GM23338 (cell line): ENCODE measurements at regions not wholly inside any gene's neighbourhood (a gene's known extent, or its start where the extent isn't known, plus 50 kb on each side); places are given as distances from the start of the nearest gene placed in this dataset.

Experiments
- ATAC-seq: fragments of 200-7000 bp; cut with Tn5 transposase; 3 replicates; pipeline ENCODE4 v1.9.1; 2020
- DNase-seq: peaks from one replicate; pipeline ENCODE4 v3.0.0-alpha.2; 2015; ENCODE audit warnings: low spot score
- H2AFZ ChIP-seq: fragments of 200-600 bp; sonication (generic); 2 replicates; pipeline ENCODE4 v1.8.0; 2016; ENCODE audit warnings: antibody characterized with exemption, mild to moderate bottlenecking, moderate library complexity
- H3F3A ChIP-seq: fragments of 200-600 bp; sonication (generic); replicated peaks from 2 replicates; pipeline ENCODE4 v1.8.0; 2017; ENCODE audit warnings: antibody characterized with exemption, mixed run types, low read depth
- H3K27ac ChIP-seq: fragments of 200-600 bp; sonication (generic); 2 replicates; pipeline ENCODE4 v1.6.1; 2016; ENCODE audit warnings: low read depth
- H3K27me3 ChIP-seq: fragments of 200-600 bp; sonication (generic); 2 replicates; pipeline ENCODE4 v1.8.0; 2016; ENCODE audit warnings: mild to moderate bottlenecking, mixed run types, moderate library complexity; ENCODE audit not compliant: insufficient read depth
- H3K36me3 ChIP-seq: fragments of 200-600 bp; sonication (generic); 2 replicates; pipeline ENCODE4 v1.8.0; 2016; ENCODE audit warnings: mild to moderate bottlenecking; ENCODE audit not compliant: insufficient read depth
- H3K4me1 ChIP-seq: fragments of 200-600 bp; sonication (generic); 2 replicates; pipeline ENCODE4 v1.8.0; 2016; ENCODE audit warnings: mild to moderate bottlenecking, moderate library complexity; ENCODE audit not compliant: insufficient read depth
- H3K4me2 ChIP-seq: fragments of 200-600 bp; sonication (generic); 2 replicates; pipeline ENCODE4 v1.7.1; 2017; ENCODE audit warnings: mixed run types
- H3K4me3 ChIP-seq: fragments of 200-600 bp; sonication (generic); 2 replicates; pipeline ENCODE4 v1.6.1; 2016; ENCODE audit warnings: mixed run types
- H3K79me2 ChIP-seq: fragments of 200-600 bp; sonication (generic); replicated peaks from 2 replicates; pipeline ENCODE4 v1.8.0; 2017; ENCODE audit warnings: mild to moderate bottlenecking; ENCODE audit not compliant: insufficient read depth
- H3K9me2 ChIP-seq: fragments of 200-600 bp; sonication (generic); 2 replicates; pipeline ENCODE4 v1.8.0; 2017; ENCODE audit not compliant: insufficient read depth
- H4K20me1 ChIP-seq: fragments of 200-600 bp; sonication (generic); replicated peaks from 2 replicates; pipeline ENCODE4 v1.8.0; 2017; ENCODE audit warnings: mild to moderate bottlenecking; ENCODE audit not compliant: insufficient read depth
- H3K27ac Mint-ChIP-seq: 2 replicates; pipeline ENCODE4 v1.8.0; 2020; ENCODE audit warnings: inconsistent platforms, mild to moderate bottlenecking, moderate library complexity, mixed read lengths
- H3K27me3 Mint-ChIP-seq: 3 replicates; pipeline ENCODE4 v1.8.0; 2022; ENCODE audit warnings: low read depth, mild to moderate bottlenecking, moderate library complexity, mixed read lengths, inconsistent platforms; ENCODE audit not compliant: insufficient read depth, poor library complexity
- H3K36me3 Mint-ChIP-seq: 3 replicates; pipeline ENCODE4 v1.8.0; 2021; ENCODE audit warnings: low read depth, mild to moderate bottlenecking, inconsistent platforms, moderate library complexity, mixed read lengths
- H3K4me1 Mint-ChIP-seq: 3 replicates; pipeline ENCODE4 v1.8.0; 2020; ENCODE audit warnings: mild to moderate bottlenecking, inconsistent platforms, mixed read lengths
- H3K4me3 Mint-ChIP-seq: 3 replicates; pipeline ENCODE4 v1.8.0; 2021; ENCODE audit warnings: moderate library complexity, mild to moderate bottlenecking, inconsistent platforms, mixed read lengths
- H3K9me3 Mint-ChIP-seq: 3 replicates; pipeline ENCODE4 v1.8.0; 2020; ENCODE audit warnings: moderate library complexity, mild to moderate bottlenecking, inconsistent platforms, mixed read lengths
- CREB1 ChIP-seq: fragments of 250-450 bp; sonication (Bioruptor Pico); IDR thresholded peaks from 2 replicates; pipeline ENCODE4 v1.5.0; 2020; ENCODE audit warnings: low read depth, mild to moderate bottlenecking, moderate library complexity
- EZH2 ChIP-seq: fragments of 200-600 bp; sonication (generic); IDR thresholded peaks from one replicate; pipeline ENCODE4 v1.8.0; 2017; ENCODE audit warnings: antibody characterized with exemption, mild to moderate bottlenecking, low read depth; ENCODE audit not compliant: unreplicated experiment
- JUNB ChIP-seq: IDR thresholded peaks from one replicate; pipeline ENCODE4 v1.6.1; 2016; ENCODE audit warnings: antibody characterized with exemption; ENCODE audit not compliant: unreplicated experiment
- NANOG ChIP-seq: IDR thresholded peaks from 2 replicates; pipeline ENCODE4 v1.6.1; 2016; ENCODE audit warnings: antibody characterized with exemption, borderline replicate concordance
- POLR2AphosphoS5 ChIP-seq: IDR thresholded peaks from 2 replicates; pipeline ENCODE4 v1.6.1; 2016; ENCODE audit warnings: antibody characterized with exemption, low read depth
- STAT1 ChIP-seq: IDR thresholded peaks from one replicate; pipeline ENCODE4 v1.6.1; 2016; ENCODE audit warnings: antibody characterized with exemption; ENCODE audit not compliant: unreplicated experiment
- ZNF114 ChIP-seq: fragments of 250-450 bp; sonication (Bioruptor Pico); IDR thresholded peaks from 2 replicates; pipeline ENCODE4 v1.5.0; 2020; ENCODE audit warnings: mild to moderate bottlenecking, moderate library complexity
- ZNF331 ChIP-seq: fragments of 250-450 bp; sonication (Bioruptor Pico); IDR thresholded peaks from 2 replicates; pipeline ENCODE4 v1.5.0; 2020; ENCODE audit warnings: low read depth, mild to moderate bottlenecking, moderate library complexity
- TF ChIP-seq, protein P1 (sequence below), 2 experiments: fragments of 200-600 bp in 1 of 2; sonication (generic) in 1 of 2; conservative IDR thresholded peaks; 2 replicates each; pipeline versions ENCODE4 v1.5.1 to v1.6.1; 2016 to 2017; ENCODE audit warnings: antibody characterized with exemption in 2 of 2, low read depth in 2 of 2, mild to moderate bottlenecking in 2 of 2, moderate library complexity in 1 of 2
- TF ChIP-seq, protein P2 (sequence below): IDR thresholded peaks from one replicate; pipeline ENCODE4 v1.6.1; 2018; ENCODE audit warnings: antibody characterized with exemption; ENCODE audit not compliant: unreplicated experiment
- TF ChIP-seq, protein P3 (sequence below): IDR thresholded peaks from 2 replicates; pipeline ENCODE4 v1.6.1; 2016; ENCODE audit warnings: antibody characterized with exemption

DNA sequence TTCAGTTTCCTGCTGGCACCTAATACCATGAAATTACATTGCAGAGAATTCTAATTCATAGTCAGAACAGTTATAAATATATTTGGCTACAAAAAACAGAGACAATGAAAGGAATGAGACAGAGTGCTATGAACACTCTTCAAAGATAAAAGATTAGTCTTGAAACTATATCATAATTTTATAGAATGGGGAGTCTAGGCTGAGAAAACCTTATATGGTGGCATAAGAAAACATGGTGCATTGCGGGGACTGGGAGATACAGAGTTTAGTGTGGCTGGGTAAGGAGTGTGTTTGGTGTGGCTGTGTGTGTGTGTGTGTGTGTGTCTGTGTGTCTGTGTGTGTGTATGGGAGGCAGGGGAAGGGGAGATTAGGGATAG lies 64.5 kb upstream of the CTLA4 start:
- TF ChIP-seq, protein P1, sequence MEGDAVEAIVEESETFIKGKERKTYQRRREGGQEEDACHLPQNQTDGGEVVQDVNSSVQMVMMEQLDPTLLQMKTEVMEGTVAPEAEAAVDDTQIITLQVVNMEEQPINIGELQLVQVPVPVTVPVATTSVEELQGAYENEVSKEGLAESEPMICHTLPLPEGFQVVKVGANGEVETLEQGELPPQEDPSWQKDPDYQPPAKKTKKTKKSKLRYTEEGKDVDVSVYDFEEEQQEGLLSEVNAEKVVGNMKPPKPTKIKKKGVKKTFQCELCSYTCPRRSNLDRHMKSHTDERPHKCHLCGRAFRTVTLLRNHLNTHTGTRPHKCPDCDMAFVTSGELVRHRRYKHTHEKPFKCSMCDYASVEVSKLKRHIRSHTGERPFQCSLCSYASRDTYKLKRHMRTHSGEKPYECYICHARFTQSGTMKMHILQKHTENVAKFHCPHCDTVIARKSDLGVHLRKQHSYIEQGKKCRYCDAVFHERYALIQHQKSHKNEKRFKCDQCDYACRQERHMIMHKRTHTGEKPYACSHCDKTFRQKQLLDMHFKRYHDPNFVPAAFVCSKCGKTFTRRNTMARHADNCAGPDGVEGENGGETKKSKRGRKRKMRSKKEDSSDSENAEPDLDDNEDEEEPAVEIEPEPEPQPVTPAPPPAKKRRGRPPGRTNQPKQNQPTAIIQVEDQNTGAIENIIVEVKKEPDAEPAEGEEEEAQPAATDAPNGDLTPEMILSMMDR (conservative IDR thresholded peaks at IDR 0.05; ENCODE audit: low read depth in 2 of 2): no peak
- TF ChIP-seq, protein P2, sequence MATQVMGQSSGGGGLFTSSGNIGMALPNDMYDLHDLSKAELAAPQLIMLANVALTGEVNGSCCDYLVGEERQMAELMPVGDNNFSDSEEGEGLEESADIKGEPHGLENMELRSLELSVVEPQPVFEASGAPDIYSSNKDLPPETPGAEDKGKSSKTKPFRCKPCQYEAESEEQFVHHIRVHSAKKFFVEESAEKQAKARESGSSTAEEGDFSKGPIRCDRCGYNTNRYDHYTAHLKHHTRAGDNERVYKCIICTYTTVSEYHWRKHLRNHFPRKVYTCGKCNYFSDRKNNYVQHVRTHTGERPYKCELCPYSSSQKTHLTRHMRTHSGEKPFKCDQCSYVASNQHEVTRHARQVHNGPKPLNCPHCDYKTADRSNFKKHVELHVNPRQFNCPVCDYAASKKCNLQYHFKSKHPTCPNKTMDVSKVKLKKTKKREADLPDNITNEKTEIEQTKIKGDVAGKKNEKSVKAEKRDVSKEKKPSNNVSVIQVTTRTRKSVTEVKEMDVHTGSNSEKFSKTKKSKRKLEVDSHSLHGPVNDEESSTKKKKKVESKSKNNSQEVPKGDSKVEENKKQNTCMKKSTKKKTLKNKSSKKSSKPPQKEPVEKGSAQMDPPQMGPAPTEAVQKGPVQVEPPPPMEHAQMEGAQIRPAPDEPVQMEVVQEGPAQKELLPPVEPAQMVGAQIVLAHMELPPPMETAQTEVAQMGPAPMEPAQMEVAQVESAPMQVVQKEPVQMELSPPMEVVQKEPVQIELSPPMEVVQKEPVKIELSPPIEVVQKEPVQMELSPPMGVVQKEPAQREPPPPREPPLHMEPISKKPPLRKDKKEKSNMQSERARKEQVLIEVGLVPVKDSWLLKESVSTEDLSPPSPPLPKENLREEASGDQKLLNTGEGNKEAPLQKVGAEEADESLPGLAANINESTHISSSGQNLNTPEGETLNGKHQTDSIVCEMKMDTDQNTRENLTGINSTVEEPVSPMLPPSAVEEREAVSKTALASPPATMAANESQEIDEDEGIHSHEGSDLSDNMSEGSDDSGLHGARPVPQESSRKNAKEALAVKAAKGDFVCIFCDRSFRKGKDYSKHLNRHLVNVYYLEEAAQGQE: no peak
- TF ChIP-seq JUNB (no peak), POLR2AphosphoS5 (no peak), ZNF114 (no peak)
- Mint-ChIP-seq H3K36me3 (no peaks in the 10 kb centered on the region), H3K9me3 (peaks cover 12% of the 10 kb centered on the region), H3K27ac (no peak overlapping the region), H3K4me1 (peaks cover 7% of the 10 kb centered on the region; the same call in 1 of the 3 replicates), H3K4me3 (no peak overlapping the region), H3K27me3 (peaks cover 2% of the 10 kb centered on the region)
- Histone ChIP-seq H4K20me1 (no peaks in the 10 kb centered on the region), H3K36me3 (no peaks in the 10 kb centered on the region), H3K27me3 (no peaks in the 10 kb centered on the region), H3K27ac (no peak overlapping the region), H2AFZ (peak overlapping the region; percentile 47; the same call in 1 of the 2 replicates), H3K79me2 (no peaks in the 10 kb centered on the region), H3K4me3 (no peak overlapping the region), H3F3A (no peaks in the 10 kb centered on the region), H3K4me2 (no peak overlapping the region), H3K9me2 (no peaks in the 10 kb centered on the region), H3K4me1 (no peaks in the 10 kb centered on the region)
- ATAC-seq: no peak
- no peak for DNase-seq

DNA sequence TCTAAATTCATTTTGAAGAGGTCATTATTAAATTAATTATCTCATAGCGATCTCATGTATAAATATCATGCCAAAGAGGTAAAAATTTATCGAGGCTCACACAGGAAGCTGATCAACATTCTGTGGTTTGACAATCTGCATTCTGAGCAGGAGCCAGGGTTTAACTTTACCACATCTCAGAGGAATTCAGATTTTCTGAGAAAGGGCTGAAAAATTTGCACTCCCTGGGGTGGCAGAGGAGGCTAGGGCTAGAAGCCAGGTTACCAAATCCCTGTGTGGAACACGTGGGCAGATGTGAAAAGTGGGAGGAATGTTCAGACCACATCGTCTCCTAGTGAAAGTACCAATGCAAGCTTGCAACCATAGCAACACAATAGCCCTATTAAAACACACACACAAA lies 63.5 kb upstream of the CTLA4 start:
- no peak overlapping the region for H3K4me2 ChIP-seq
- no peaks in the 10 kb centered on the region for H3K4me1 ChIP-seq
- no peaks in the 10 kb centered on the region for H3F3A ChIP-seq
- Mint-ChIP-seq H3K27ac (no peak overlapping the region), H3K27me3 (no peaks in the 10 kb centered on the region), H3K9me3 (peaks cover 12% of the 10 kb centered on the region), H3K36me3 (no peaks in the 10 kb centered on the region), H3K4me3 (no peak overlapping the region), H3K4me1 (peaks cover 7% of the 10 kb centered on the region; the same call in 1 of the 3 replicates)
- H3K36me3 ChIP-seq: no peaks in the 10 kb centered on the region
- H3K79me2 ChIP-seq: no peaks in the 10 kb centered on the region
- H3K4me3 ChIP-seq: no peak overlapping the region
- no peak for ATAC-seq
- no peak overlapping the region for H2AFZ ChIP-seq
- DNase-seq: no peak
- H3K9me2 ChIP-seq: no peaks in the 10 kb centered on the region
- no peaks in the 10 kb centered on the region for H3K27me3 ChIP-seq
- H3K27ac ChIP-seq: no peak overlapping the region
- no peaks in the 10 kb centered on the region for H4K20me1 ChIP-seq
- TF ChIP-seq STAT1 (no peak), CREB1 (no peak), NANOG (no peak), ZNF331 (CRISPR knock-in tag) (no peak), JUNB (no peak), EZH2 (no peak)
- TF ChIP-seq, protein P1 (conservative IDR thresholded peaks at IDR 0.05; ENCODE audit: low read depth in 2 of 2): no peak
- TF ChIP-seq, protein P2: no peak
- TF ChIP-seq, protein P3, sequence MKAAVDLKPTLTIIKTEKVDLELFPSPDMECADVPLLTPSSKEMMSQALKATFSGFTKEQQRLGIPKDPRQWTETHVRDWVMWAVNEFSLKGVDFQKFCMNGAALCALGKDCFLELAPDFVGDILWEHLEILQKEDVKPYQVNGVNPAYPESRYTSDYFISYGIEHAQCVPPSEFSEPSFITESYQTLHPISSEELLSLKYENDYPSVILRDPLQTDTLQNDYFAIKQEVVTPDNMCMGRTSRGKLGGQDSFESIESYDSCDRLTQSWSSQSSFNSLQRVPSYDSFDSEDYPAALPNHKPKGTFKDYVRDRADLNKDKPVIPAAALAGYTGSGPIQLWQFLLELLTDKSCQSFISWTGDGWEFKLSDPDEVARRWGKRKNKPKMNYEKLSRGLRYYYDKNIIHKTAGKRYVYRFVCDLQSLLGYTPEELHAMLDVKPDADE: no peak
